Kidney (tissue), 13 donors: ENCODE measurements at regions not wholly inside any gene's neighbourhood (a gene's known extent, or its start where the extent isn't known, plus 50 kb on each side); places are given as distances from the start of the nearest gene placed in this dataset.

Experiments
- DNase-seq, 5 donors: peaks; one replicate each; pipeline ENCODE4 v3.0.0-alpha.2; 2013 to 2020
- FAIRE-seq: peaks from 2 replicates; lab custom pipeline; 2012; peaks lifted over from hg19 to GRCh38; lab: Jason Lieb, UNC
- H3K27ac ChIP-seq, 2 donors: one replicate each; pipeline ENCODE4 v1.7.0; 2013; ENCODE audit warnings: low read depth in 2 of 2, low read length in 2 of 2, inconsistent platforms in 1 of 2
- H3K27me3 ChIP-seq: one replicate; pipeline ENCODE4 v1.7.1; 2013; ENCODE audit warnings: low read length, inconsistent platforms; ENCODE audit not compliant: control insufficient read depth, insufficient read depth
- H3K36me3 ChIP-seq, 3 donors: one replicate each; pipeline versions ENCODE4 v1.7.0 to v1.7.1; 2013; ENCODE audit warnings: low read length in 3 of 3, control low read depth in 1 of 3, inconsistent platforms in 1 of 3; ENCODE audit not compliant: insufficient read depth in 3 of 3, control insufficient read depth in 2 of 3
- H3K4me1 ChIP-seq, 3 donors: one replicate each; pipeline versions ENCODE4 v1.7.0 to v1.7.1; 2013; ENCODE audit warnings: low read length in 3 of 3, inconsistent platforms in 1 of 3, low read depth in 1 of 3; ENCODE audit not compliant: control insufficient read depth in 2 of 3, insufficient read depth in 2 of 3
- H3K4me3 ChIP-seq, 3 donors: one replicate each; pipeline versions ENCODE4 v1.7.0 to v1.8.1; 2013; ENCODE audit warnings: low read length in 3 of 3, control low read depth in 1 of 3, inconsistent platforms in 1 of 3
- H3K9ac ChIP-seq, 3 donors: one replicate each; pipeline versions ENCODE4 v1.7.0 to v1.7.1; 2013; ENCODE audit warnings: low read length in 3 of 3, control low read depth in 1 of 3, inconsistent platforms in 1 of 3
- H3K9me3 ChIP-seq, 3 donors: one replicate each; pipeline versions ENCODE4 v1.7.0 to v1.7.1; 2013; ENCODE audit warnings: low read length in 3 of 3, control low read depth in 1 of 3, inconsistent platforms in 1 of 3; ENCODE audit not compliant: control insufficient read depth in 2 of 3, insufficient read depth in 1 of 3
- intact Hi-C: fragments of 100-400 bp; cut with DNase I; formaldehyde crosslinking; loops from one replicate; pipeline ENCODE4 v1.11.1; 2022
- TF ChIP-seq, protein P1 (sequence below): IDR thresholded peaks from 3 replicates; pipeline ENCODE4 v1.5.1; 2012; ENCODE audit warnings: mild to moderate bottlenecking, moderate library complexity, borderline replicate concordance; ENCODE audit not compliant: insufficient read depth; ENCODE audit errors: extremely low read depth
- donor health status: control.
- donor health status: control.
- donor health status: control.
- donor health status: control.
- donor health status: control.
- donor health status: DM: yes; HTN: yes; CAD: no.
- donor health status: Normal renal cell carcinoma (clear cell type).

GRCh38 chr5:136430081-136430480, 64.7 kb upstream of the TRPC7 start:
- no peak for FAIRE-seq
- Histone ChIP-seq H3K27ac (no peak overlapping the region), H3K27me3 (no peaks in the 10 kb centered on the region), H3K4me1 (peaks cover 0 to 6% (median 0%) of the 10 kb centered on the region in 3 donors), H3K36me3 (no peaks in the 10 kb centered on the region), H3K4me3 (no peak overlapping the region), H3K9ac (no peak overlapping the region), H3K9me3 (no peaks in the 10 kb centered on the region)
- no peak for DNase-seq
- TF ChIP-seq, protein P1, sequence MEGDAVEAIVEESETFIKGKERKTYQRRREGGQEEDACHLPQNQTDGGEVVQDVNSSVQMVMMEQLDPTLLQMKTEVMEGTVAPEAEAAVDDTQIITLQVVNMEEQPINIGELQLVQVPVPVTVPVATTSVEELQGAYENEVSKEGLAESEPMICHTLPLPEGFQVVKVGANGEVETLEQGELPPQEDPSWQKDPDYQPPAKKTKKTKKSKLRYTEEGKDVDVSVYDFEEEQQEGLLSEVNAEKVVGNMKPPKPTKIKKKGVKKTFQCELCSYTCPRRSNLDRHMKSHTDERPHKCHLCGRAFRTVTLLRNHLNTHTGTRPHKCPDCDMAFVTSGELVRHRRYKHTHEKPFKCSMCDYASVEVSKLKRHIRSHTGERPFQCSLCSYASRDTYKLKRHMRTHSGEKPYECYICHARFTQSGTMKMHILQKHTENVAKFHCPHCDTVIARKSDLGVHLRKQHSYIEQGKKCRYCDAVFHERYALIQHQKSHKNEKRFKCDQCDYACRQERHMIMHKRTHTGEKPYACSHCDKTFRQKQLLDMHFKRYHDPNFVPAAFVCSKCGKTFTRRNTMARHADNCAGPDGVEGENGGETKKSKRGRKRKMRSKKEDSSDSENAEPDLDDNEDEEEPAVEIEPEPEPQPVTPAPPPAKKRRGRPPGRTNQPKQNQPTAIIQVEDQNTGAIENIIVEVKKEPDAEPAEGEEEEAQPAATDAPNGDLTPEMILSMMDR, result no peak
- intact Hi-C loops, result no loop called here

DNA sequence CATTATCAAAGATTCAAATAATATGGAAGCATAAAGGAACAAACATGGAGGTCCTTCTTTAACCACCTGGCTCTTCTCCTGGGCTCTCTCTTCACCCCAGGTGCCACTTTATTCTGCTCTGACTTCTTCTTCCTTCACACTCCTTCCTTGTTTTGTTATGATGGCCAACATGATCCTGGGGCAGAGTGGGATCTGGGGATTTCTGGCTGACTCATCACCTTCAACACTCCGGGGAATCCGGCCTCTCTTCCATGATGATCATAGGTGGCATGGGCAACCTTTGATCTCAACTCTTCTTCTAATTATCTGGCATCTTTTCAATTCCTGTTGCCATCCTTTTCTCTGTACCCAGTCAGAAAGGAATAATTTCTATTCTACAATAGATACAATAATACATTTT, 62.1 kb upstream of the TRPC7 start:
- Histone ChIP-seq H3K36me3 (no peaks in the 10 kb centered on the region), H3K27ac (no peak overlapping the region), H3K4me1 (peaks cover 0 to 6% (median 0%) of the 10 kb centered on the region in 3 donors), H3K4me3 (no peak overlapping the region), H3K9ac (no peak overlapping the region), H3K9me3 (no peaks in the 10 kb centered on the region), H3K27me3 (no peaks in the 10 kb centered on the region)
- TF ChIP-seq, protein P1, result no peak
- FAIRE-seq (no peak), DNase-seq (no peak)
- intact Hi-C loops, result no loop called here

DNA sequence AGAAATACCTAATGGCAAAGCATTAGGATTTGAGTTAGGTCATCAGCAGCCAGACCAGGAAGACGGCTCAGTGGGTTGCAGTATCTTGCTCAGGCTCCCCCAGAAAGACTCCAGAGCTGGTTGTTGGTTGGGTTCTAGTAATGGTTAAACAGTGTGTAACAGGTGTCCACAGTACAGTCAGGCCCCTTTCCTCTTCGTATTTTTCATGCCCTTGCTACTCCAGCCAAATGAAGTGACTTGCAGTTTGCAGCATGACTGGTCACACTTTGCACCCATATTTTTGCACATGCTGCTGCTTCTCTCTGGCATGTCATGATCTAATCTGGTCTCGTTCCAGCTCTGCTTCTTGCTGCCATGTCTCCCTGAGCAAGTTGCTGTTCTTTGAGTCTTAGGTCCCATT, 60.6 kb upstream of the TRPC7 start:
- H3K4me3 ChIP-seq, result no peak overlapping the region
- DNase-seq, result peak in 1 of 5 donors; percentile 32
- no peak overlapping the region for H3K9ac ChIP-seq
- intact Hi-C loops, result no loop called here
- no peak overlapping the region for H3K27ac ChIP-seq
- H3K27me3 ChIP-seq, result no peaks in the 10 kb centered on the region
- no peaks in the 10 kb centered on the region for H3K36me3 ChIP-seq
- peaks cover 0 to 6% (median 0%) of the 10 kb centered on the region in 3 donors for H3K4me1 ChIP-seq
- FAIRE-seq, result no peak
- TF ChIP-seq, protein P1, result no peak
- H3K9me3 ChIP-seq, result no peaks in the 10 kb centered on the region
